Uterus (tissue), 3 donors: ENCODE measurements at regions not wholly inside any gene's neighbourhood (a gene's known extent, or its start where the extent isn't known, plus 50 kb on each side); places are given as distances from the start of the nearest gene placed in this dataset.

Experiments
- DNase-seq, 2 donors: peaks; one replicate each; pipeline ENCODE4 v3.0.0-alpha.2; 2019 to 2020
- H3K27ac ChIP-seq, 2 donors: fragments of 200-600 bp; sonication (generic); 1 replicate in 1 of 2; 2 replicates in 1 of 2; pipeline ENCODE4 v1.5.1; 2016 to 2018
- H3K27me3 ChIP-seq, 2 donors: fragments of 200-600 bp; sonication (generic); one replicate each; pipeline ENCODE4 v1.5.1; 2018 to 2019; ENCODE audit warnings: control low read depth in 1 of 2
- H3K36me3 ChIP-seq, 2 donors: fragments of 200-600 bp; sonication (generic); one replicate each; pipeline ENCODE4 v1.5.1; 2019; ENCODE audit warnings: control low read depth in 1 of 2
- H3K4me1 ChIP-seq, 2 donors: fragments of 200-600 bp; sonication (generic); one replicate each; pipeline ENCODE4 v1.5.1; 2018 to 2019; ENCODE audit warnings: control low read depth in 1 of 2
- H3K4me3 ChIP-seq, 2 donors: fragments of 200-600 bp; sonication (generic); 1 replicate in 1 of 2; 2 replicates in 1 of 2; pipeline ENCODE4 v1.5.1; 2018 to 2019; ENCODE audit warnings: mild to moderate bottlenecking in 1 of 2
- H3K9me3 ChIP-seq, 2 donors: fragments of 200-600 bp; sonication (generic); one replicate each; pipeline ENCODE4 v1.5.1; 2019; ENCODE audit warnings: control low read depth in 1 of 2
- CTCF ChIP-seq, 4 experiments: fragments of 200-600 bp in 2 of 4; fragments of 450-650 bp in 2 of 4; sonication (generic) in 2 of 4; IDR thresholded peaks; one replicate each; pipeline ENCODE4 v1.5.1; 2016 to 2019; ENCODE audit warnings: antibody characterized with exemption in 4 of 4, mild to moderate bottlenecking in 2 of 4, moderate library complexity in 1 of 4
- POLR2A ChIP-seq, 2 donors: fragments of 450-650 bp; IDR thresholded peaks; one replicate each; pipeline ENCODE4 v1.6.1; 2016; ENCODE audit warnings: antibody characterized with exemption in 2 of 2, mild to moderate bottlenecking in 1 of 2, moderate library complexity in 1 of 2
- intact Hi-C: fragments of 100-400 bp; cut with DNase I; formaldehyde crosslinking; loops from one replicate; pipeline ENCODE4 v1.15.1; 2023; ENCODE audit warnings: low total_unique reads
- donor health status: DM: yes; HTN: yes; CAD: no.

DNA sequence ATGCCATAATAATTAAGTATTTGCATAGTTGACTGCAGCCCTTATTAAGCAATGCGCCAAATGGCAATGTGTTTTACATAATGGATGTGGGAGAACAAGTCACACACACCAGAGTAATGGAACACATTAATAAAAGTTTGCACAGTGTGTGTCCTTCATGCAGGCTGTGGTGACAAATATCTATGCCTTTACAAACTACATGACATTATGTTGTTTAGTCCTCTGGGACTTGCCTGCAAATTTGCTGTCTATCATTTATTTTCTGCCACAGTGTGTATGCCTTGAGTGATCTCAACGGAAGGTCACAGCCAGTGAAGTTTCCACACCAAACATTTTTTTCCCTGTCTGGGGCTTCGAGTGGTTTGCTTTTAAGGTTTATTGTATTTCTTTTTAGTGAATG lies 175.2 kb upstream of the TMEFF2 start:
- TF ChIP-seq CTCF (IDR thresholded peaks at IDR 0.05) (no peak), POLR2A (IDR thresholded peaks at IDR 0.05) (no peak)
- no peak for DNase-seq
- no peaks in the 10 kb centered on the region for H3K27me3 ChIP-seq
- H3K36me3 ChIP-seq, result no peaks in the 10 kb centered on the region
- no peaks in the 10 kb centered on the region for H3K9me3 ChIP-seq
- no peak overlapping the region for H3K27ac ChIP-seq
- intact Hi-C loops, result no loop called here
- H3K4me1 ChIP-seq, result no peaks in the 10 kb centered on the region
- H3K4me3 ChIP-seq, result no peak overlapping the region

- H3K4me3 ChIP-seq, result no peak overlapping the region
- H3K27ac ChIP-seq, result no peak overlapping the region
- H3K27me3 ChIP-seq, result no peaks in the 10 kb centered on the region
- intact Hi-C loops, result no loop called here
- H3K9me3 ChIP-seq, result no peaks in the 10 kb centered on the region
- no peak for DNase-seq
- H3K36me3 ChIP-seq, result no peaks in the 10 kb centered on the region
- no peaks in the 10 kb centered on the region for H3K4me1 ChIP-seq
- no peak for TF ChIP-seq CTCF (IDR thresholded peaks at IDR 0.05)
- no peak for TF ChIP-seq POLR2A (IDR thresholded peaks at IDR 0.05)
Observed at GRCh38 chr2:192357217-192357616, 162.5 kb upstream of the TMEFF2 start.

DNA sequence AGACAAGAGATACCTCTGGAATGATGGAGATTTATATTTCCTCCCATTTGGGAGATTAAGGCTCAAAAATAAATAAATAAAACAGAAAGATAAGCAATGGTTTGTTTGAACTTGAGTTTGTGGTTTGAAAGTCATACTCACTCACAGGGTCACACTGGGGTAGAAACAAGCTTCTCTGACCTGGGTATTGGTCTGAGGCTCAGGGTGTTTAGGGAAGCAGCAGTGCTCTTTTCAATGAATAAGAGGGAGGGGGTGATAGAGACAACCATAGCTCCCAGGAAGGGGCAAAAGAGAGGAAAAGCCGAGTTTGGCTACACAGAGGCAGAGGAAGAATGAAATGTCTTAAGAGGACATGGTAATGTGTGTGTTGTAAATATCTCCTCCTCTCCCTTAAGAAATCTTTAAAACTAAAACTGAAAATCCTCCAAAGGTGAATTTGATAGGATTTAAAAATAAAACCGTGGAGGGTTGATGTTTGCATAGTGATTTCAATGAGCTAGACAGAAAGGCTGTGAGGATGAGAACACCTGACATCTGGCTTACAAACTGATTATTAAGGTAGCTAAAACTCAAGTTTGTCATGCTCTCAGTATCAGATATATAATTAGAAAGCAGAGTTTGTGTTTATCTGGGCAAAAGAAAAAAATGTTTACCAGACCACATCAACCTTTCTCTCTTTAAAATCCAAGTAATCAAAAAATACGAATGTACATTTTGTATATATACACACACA lies 159.9 kb upstream of the TMEFF2 start:
- H3K4me1 ChIP-seq, result no peaks in the 10 kb centered on the region

GRCh38 chr2:192347542-192347941 lies 152.8 kb upstream of the TMEFF2 start:
- Histone ChIP-seq H3K9me3 (no peaks in the 10 kb centered on the region), H3K27me3 (no peaks in the 10 kb centered on the region), H3K4me3 (no peak overlapping the region), H3K4me1 (no peaks in the 10 kb centered on the region), H3K36me3 (no peaks in the 10 kb centered on the region), H3K27ac (no peak overlapping the region)
- intact Hi-C loops, result no loop called here
- DNase-seq, result no peak
- TF ChIP-seq POLR2A (IDR thresholded peaks at IDR 0.05) (no peak), CTCF (IDR thresholded peaks at IDR 0.05) (no peak)

More for the DNA sequence above, 159.9 kb upstream of the TMEFF2 start:
- Histone ChIP-seq H3K27ac (no peak overlapping the region), H3K9me3 (no peaks in the 10 kb centered on the region), H3K4me3 (no peak overlapping the region), H3K36me3 (no peaks in the 10 kb centered on the region), H3K27me3 (no peaks in the 10 kb centered on the region)
- DNase-seq, result no peak
- intact Hi-C loops, result no loop called here
- TF ChIP-seq CTCF (IDR thresholded peaks at IDR 0.05) (no peak), POLR2A (IDR thresholded peaks at IDR 0.05) (no peak)

DNA sequence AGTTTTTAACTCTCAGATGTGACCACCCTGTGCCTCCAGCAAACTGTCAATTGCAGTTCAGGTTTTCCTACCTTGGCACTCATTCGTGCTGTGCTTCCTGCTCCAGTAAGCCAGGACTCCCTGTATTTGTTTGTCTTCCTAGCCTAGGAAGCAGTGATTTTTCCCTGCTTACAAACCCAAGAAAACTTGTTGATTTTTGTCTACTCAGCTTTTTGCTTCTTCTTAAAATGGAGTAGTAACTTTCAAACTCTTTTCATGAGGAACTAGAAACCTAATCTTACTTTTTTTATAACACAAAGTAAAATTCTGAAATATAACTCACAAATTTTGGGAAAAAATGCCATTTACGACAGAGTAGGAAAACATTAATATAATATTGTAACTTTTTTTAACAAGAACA lies 150.6 kb upstream of the TMEFF2 start:
- TF ChIP-seq CTCF (IDR thresholded peaks at IDR 0.05) (no peak), POLR2A (IDR thresholded peaks at IDR 0.05) (no peak)
- no peak overlapping the region for H3K27ac ChIP-seq
- no peaks in the 10 kb centered on the region for H3K9me3 ChIP-seq
- intact Hi-C loops, result no loop called here
- H3K36me3 ChIP-seq, result no peaks in the 10 kb centered on the region
- no peak overlapping the region for H3K4me3 ChIP-seq
- no peaks in the 10 kb centered on the region for H3K27me3 ChIP-seq
- DNase-seq, result no peak
- no peaks in the 10 kb centered on the region for H3K4me1 ChIP-seq
